WTC11 (cell line): ENCODE measurements at regions not wholly inside any gene's neighbourhood (a gene's known extent, or its start where the extent isn't known, plus 50 kb on each side); places are given as distances from the start of the nearest gene placed in this dataset.

Source experiments
- ATAC-seq: fragments of 200-7000 bp; cut with Tn5 transposase; 2 replicates; pipeline ENCODE4 v1.10.0; 2021; ENCODE audit warnings: mild to moderate bottlenecking, moderate library complexity
- CTCF ChIA-PET: fragments of 300-600 bp; sonication (Branson Sonifier 250); formaldehyde crosslinking; loops from one replicate; lab custom pipeline; 2021; ENCODE audit warnings: antibody characterized with exemption; lab: Charles Lee
- POLR2A ChIA-PET: fragments of 350-600 bp; sonication (Branson Sonifier 250); formaldehyde crosslinking; loops from one replicate; lab custom pipeline; 2021; ENCODE audit warnings: antibody characterized with exemption; lab: Charles Lee
- DNase-seq: peaks from one replicate; pipeline ENCODE4 v3.0.0; 2021; ENCODE audit warnings: low spot score
- H3K27ac Mint-ChIP-seq: 2 replicates; pipeline ENCODE4 v1.8.0; 2021; ENCODE audit warnings: mixed read lengths
- H3K27me3 Mint-ChIP-seq: 2 replicates; pipeline ENCODE4 v1.8.0; 2021; ENCODE audit warnings: low read depth, mild to moderate bottlenecking, moderate library complexity, mixed read lengths
- H3K36me3 Mint-ChIP-seq: 2 replicates; pipeline ENCODE4 v1.8.0; 2021; ENCODE audit warnings: mixed read lengths
- H3K4me1 Mint-ChIP-seq: 2 replicates; pipeline ENCODE4 v1.8.0; 2022; ENCODE audit warnings: mixed read lengths
- H3K4me3 Mint-ChIP-seq: 2 replicates; pipeline ENCODE4 v1.8.0; 2021; ENCODE audit warnings: mild to moderate bottlenecking, moderate library complexity, mixed read lengths
- H3K9me3 Mint-ChIP-seq: 2 replicates; pipeline ENCODE4 v1.8.0; 2021; ENCODE audit warnings: mixed read lengths
- AFF4 ChIP-seq: sonication (generic); formaldehyde crosslinking; IDR thresholded peaks from 2 replicates; pipeline ENCODE4 v1.8.1; 2023; ENCODE audit warnings: mild to moderate bottlenecking, missing genetic modification reagents, borderline replicate concordance
- ATF6 ChIP-seq: sonication (generic); formaldehyde crosslinking; IDR thresholded peaks from 2 replicates; pipeline ENCODE4 v1.8.1; 2023; ENCODE audit warnings: mild to moderate bottlenecking, missing genetic modification reagents
- E2F1 ChIP-seq: sonication (generic); formaldehyde crosslinking; IDR thresholded peaks from 2 replicates; pipeline ENCODE4 v1.8.0; 2022; ENCODE audit warnings: mild to moderate bottlenecking, missing genetic modification reagents
- E2F4 ChIP-seq: sonication (generic); formaldehyde crosslinking; IDR thresholded peaks from 2 replicates; pipeline ENCODE4 v1.8.1; 2022; ENCODE audit warnings: low read depth, mild to moderate bottlenecking, moderate library complexity, missing genetic modification reagents, borderline replicate concordance
- ELF4 ChIP-seq: sonication (generic); formaldehyde crosslinking; IDR thresholded peaks from 2 replicates; pipeline ENCODE4 v1.8.1; 2022; ENCODE audit warnings: low read depth, mild to moderate bottlenecking, moderate library complexity, missing genetic modification reagents
- EMX1 ChIP-seq: fragments of 250-450 bp; sonication (Bioruptor Pico); IDR thresholded peaks from 2 replicates; pipeline ENCODE4 v1.8.0; 2021; ENCODE audit warnings: mild to moderate bottlenecking
- ESRRA ChIP-seq: sonication (generic); formaldehyde crosslinking; IDR thresholded peaks from 2 replicates; pipeline ENCODE4 v1.8.1; 2022; ENCODE audit warnings: mild to moderate bottlenecking, missing genetic modification reagents, borderline replicate concordance
- FOXJ3 ChIP-seq: sonication (generic); formaldehyde crosslinking; IDR thresholded peaks from 2 replicates; pipeline ENCODE4 v1.9.0; 2021; ENCODE audit warnings: missing genetic modification reagents, mild to moderate bottlenecking, borderline replicate concordance
- FOXP1 ChIP-seq: sonication (generic); formaldehyde crosslinking; IDR thresholded peaks from 2 replicates; pipeline ENCODE4 v1.8.0; 2022; ENCODE audit warnings: missing genetic modification reagents, mild to moderate bottlenecking, moderate library complexity, borderline replicate concordance
- GTF2I ChIP-seq: fragments of 250-450 bp; sonication (Bioruptor Pico); conservative IDR thresholded peaks from 2 replicates; pipeline ENCODE4 v1.4.0; 2021; ENCODE audit warnings: mild to moderate bottlenecking
- MLX ChIP-seq: sonication (generic); formaldehyde crosslinking; IDR thresholded peaks from 2 replicates; pipeline ENCODE4 v1.8.1; 2023; ENCODE audit warnings: mild to moderate bottlenecking, missing genetic modification reagents, moderate library complexity
- NFE2L1 ChIP-seq: sonication (generic); formaldehyde crosslinking; IDR thresholded peaks from 2 replicates; pipeline ENCODE4 v1.8.1; 2023; ENCODE audit warnings: missing genetic modification reagents
- NFYB ChIP-seq: sonication (generic); formaldehyde crosslinking; conservative IDR thresholded peaks from 2 replicates; pipeline ENCODE4 v1.8.0; 2022; ENCODE audit warnings: low read depth, missing genetic modification reagents
- NR2C2 ChIP-seq: sonication (generic); formaldehyde crosslinking; IDR thresholded peaks from 2 replicates; pipeline ENCODE4 v1.8.0; 2022; ENCODE audit warnings: mild to moderate bottlenecking, missing genetic modification reagents
- RELA ChIP-seq: sonication (generic); formaldehyde crosslinking; IDR thresholded peaks from 2 replicates; pipeline ENCODE4 v1.8.1; 2022; ENCODE audit warnings: missing genetic modification reagents, mild to moderate bottlenecking, borderline replicate concordance
- TCF7 ChIP-seq: sonication (generic); formaldehyde crosslinking; IDR thresholded peaks from 2 replicates; pipeline ENCODE4 v1.8.0; 2022; ENCODE audit warnings: mild to moderate bottlenecking, low read depth, missing genetic modification reagents, moderate library complexity
- TEAD4 ChIP-seq: sonication (generic); formaldehyde crosslinking; IDR thresholded peaks from 2 replicates; pipeline ENCODE4 v1.8.0; 2022; ENCODE audit warnings: mild to moderate bottlenecking, missing genetic modification reagents
- TP53 ChIP-seq: sonication (generic); formaldehyde crosslinking; IDR thresholded peaks from 2 replicates; pipeline ENCODE4 v1.8.1; 2023; ENCODE audit warnings: mild to moderate bottlenecking, missing genetic modification reagents
- USF2 ChIP-seq: sonication (generic); formaldehyde crosslinking; IDR thresholded peaks from 2 replicates; pipeline ENCODE4 v1.8.1; 2023; ENCODE audit warnings: mild to moderate bottlenecking, missing genetic modification reagents, moderate library complexity
- ZNF416 ChIP-seq: fragments of 250-450 bp; sonication (Bioruptor Pico); IDR thresholded peaks from 2 replicates; pipeline ENCODE4 v1.9.0; 2021; ENCODE audit warnings: mild to moderate bottlenecking, inconsistent platforms
- ZNF425 ChIP-seq: fragments of 250-450 bp; sonication (Bioruptor Pico); conservative IDR thresholded peaks from 2 replicates; pipeline ENCODE4 v1.9.0; 2021; ENCODE audit warnings: mild to moderate bottlenecking
- ZNF671 ChIP-seq: fragments of 250-450 bp; sonication (Bioruptor Pico); IDR thresholded peaks from 2 replicates; pipeline ENCODE4 v1.8.0; 2021; ENCODE audit warnings: mild to moderate bottlenecking

GRCh38 chr5:30117135-30117534 lies 1076.4 kb upstream of the CDH6 start:
- H3K4me1 Mint-ChIP-seq = peaks cover 26% of the 10 kb centered on the region
- CTCF ChIA-PET = no interaction called here
- TF ChIP-seq EMX1 (CRISPR knock-in tag) (no peak), ZNF425 (CRISPR knock-in tag) (no peak), ZNF671 (no peak), E2F1 (no peak), ESRRA (CRISPR knock-in tag) (no peak), NFYB (CRISPR knock-in tag) (no peak), AFF4 (no peak), FOXP1 (no peak), MLX (CRISPR knock-in tag) (no peak), ATF6 (CRISPR knock-in tag) (no peak), TP53 (CRISPR knock-in tag) (no peak), RELA (CRISPR knock-in tag) (no peak), TEAD4 (CRISPR knock-in tag) (no peak), FOXJ3 (CRISPR knock-in tag) (no peak), ELF4 (CRISPR knock-in tag) (no peak), TCF7 (CRISPR knock-in tag) (no peak), NFE2L1 (no peak)
- POLR2A ChIA-PET = no interaction called here
- H3K4me3 Mint-ChIP-seq = no peak overlapping the region
- ATAC-seq = no peak
- H3K9me3 Mint-ChIP-seq = no peaks in the 10 kb centered on the region
- no peak overlapping the region for H3K27ac Mint-ChIP-seq
- no peaks in the 10 kb centered on the region for H3K36me3 Mint-ChIP-seq
- DNase-seq = no peak
- no peaks in the 10 kb centered on the region for H3K27me3 Mint-ChIP-seq

- POLR2A ChIA-PET = no interaction called here
- no peaks in the 10 kb centered on the region for H3K9me3 Mint-ChIP-seq
- no peak overlapping the region for H3K27ac Mint-ChIP-seq
- ATAC-seq = no peak
- no peak for DNase-seq
- no peaks in the 10 kb centered on the region for H3K27me3 Mint-ChIP-seq
- no peak overlapping the region for H3K4me3 Mint-ChIP-seq
- no peak for TF ChIP-seq NFE2L1
- no peak for TF ChIP-seq ZNF416
- no peak for TF ChIP-seq E2F4 (CRISPR knock-in tag)
- no peak for TF ChIP-seq GTF2I (CRISPR knock-in tag)
- TF ChIP-seq NR2C2 (CRISPR knock-in tag) = no peak
- no peak for TF ChIP-seq USF2 (CRISPR knock-in tag)
- CTCF ChIA-PET = no interaction called here
- no peaks in the 10 kb centered on the region for H3K4me1 Mint-ChIP-seq
- no peaks in the 10 kb centered on the region for H3K36me3 Mint-ChIP-seq
Measured at GRCh38 chr5:30113542-30113941, 1079.9 kb upstream of the CDH6 start.
